ENCODE measurements at regions not wholly inside any gene's neighbourhood (a gene's known extent, or its start where the extent isn't known, plus 50 kb on each side); places are given as distances from the start of the nearest gene placed in this dataset.

DNA sequence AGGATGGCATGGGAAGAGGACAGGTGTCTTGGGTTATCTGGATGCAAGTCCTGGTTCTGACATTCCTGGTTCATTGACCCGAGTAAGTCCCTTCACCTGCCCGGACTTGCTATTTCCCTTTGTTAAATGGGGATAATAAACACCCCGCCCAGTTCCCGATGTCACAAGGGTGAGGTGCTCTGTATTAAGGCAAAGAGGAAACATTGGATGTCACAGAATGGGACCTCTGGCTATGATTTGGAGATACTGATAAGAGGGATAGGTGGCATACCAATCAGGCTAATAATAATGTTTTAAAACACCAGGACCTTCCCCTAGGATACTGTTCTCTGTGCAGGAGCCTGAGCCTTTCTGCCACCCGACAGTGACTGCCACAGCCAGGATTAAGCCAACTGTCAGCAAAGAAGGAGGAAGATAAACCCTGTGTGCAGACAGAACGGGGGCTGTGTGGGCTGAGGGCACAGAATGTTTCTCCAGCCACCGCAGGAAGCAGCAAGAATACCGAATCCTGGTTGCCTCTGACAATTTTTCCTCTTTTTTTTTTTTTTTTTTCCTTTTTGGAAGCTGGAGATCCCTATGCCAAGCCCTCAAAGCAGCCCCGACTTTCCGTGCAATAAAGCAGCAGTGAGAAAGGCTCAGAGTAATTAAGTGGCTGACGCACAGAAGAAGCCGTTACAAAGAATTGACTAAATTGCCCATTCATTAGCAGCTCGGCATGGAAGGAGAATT, 336.6 kb downstream of the SMAD2 start:
- DNase-seq, result no peak

DNA sequence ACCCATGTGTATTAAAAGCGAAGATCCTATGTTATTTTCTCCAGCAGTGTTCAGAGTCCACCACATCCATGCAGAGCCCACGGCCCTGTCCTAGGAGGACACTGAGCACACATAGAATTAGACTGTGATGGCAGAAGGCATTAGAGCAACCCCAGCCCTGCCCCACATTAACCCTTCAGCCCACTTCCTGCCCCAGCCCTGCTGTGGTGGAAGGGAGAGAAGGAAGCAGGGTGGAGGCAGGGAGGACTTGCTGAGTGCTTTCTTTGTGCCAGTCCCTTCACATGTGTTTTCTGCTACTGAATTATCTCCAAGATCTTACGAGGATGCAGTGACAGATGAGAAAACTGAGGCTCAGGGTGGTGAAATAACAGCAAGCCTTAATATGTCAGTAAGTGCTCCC, 339.0 kb downstream of the SMAD2 start:
- DNase-seq, result no peak

- DNase-seq, result no peak
Observed at GRCh38 chr18:47587587-47587986, 336.1 kb upstream of the SKOR2 start.

GRCh38 chr18:47586418-47587070, 335.1 kb upstream of the SKOR2 start:
- no peak for DNase-seq

- no peak for DNase-seq
Observed at GRCh38 chr18:47585914-47586313, 334.5 kb upstream of the SKOR2 start.

GRCh38 chr18:47585136-47585535, 333.7 kb upstream of the SKOR2 start:
- no peak for DNase-seq

DNA sequence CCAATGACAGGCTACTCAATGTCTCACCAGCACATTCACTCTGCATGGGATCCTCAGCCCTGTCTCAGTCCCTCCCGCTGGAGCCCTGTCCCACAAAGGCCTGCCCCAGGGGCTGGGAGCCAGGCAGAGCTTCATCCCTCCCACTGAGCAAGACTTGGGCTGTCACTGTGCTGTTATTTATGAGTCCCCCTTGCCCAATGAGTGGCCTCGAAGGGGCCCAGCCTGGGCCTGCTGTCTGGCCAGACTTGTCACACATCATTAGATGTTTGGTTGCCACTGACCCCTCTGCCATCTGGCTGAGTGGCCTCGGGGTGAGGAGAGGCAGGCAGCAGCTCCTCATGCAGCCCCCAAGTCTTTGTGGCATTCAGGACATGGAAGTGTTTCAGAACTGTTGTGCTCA, 330.6 kb upstream of the SKOR2 start:
- DNase-seq, result no peak

DNA sequence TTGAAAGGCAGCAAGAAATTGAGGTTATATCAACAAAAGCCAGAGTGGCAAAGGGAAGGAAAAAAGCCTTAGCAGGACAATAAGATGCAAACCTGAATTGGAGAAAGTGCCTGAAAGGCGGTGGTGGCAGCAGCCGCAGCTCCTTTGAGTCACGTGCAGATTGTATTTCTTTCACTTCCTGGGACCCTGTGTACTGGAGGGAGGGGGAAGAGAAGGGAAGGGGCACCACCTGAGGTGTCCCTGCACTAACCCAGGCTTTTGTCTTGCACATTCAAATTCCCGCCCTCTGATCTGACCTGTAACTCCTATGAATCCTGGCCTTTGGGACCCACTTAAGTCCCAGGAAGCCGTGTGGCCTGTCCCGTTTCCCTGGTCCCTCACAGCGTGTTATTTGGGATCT, 326.1 kb upstream of the SKOR2 start:
- no peak for DNase-seq

DNA sequence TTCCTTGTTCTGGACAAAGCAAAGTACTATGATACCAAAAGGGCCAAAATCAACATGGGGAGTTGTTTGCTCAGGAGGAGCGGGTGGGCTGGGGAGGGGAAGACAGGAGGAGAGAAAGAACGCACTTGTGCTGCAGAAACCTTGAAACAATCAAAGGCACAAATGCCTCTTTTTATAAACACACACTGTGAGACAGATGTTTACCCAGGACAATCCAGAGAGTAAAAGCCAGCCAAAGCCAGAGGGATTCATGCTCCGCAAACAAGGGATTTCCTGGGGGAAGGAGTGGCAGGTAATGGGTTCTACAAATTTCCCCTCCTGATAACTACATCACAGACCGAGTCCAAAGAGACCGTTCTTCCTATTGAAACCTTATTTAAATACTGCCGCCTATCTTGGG, 323.5 kb upstream of the SKOR2 start:
- no peak for DNase-seq

GRCh38 chr18:47571957-47572356, 320.5 kb upstream of the SKOR2 start:
- no peak for DNase-seq

- no peak for DNase-seq
Observed at GRCh38 chr18:47566809-47567208, 315.3 kb upstream of the SKOR2 start.

GRCh38 chr18:47560723-47561715, 309.6 kb upstream of the SKOR2 start:
- no peak for DNase-seq

GRCh38 chr18:47558110-47558750, 306.8 kb upstream of the SKOR2 start:
- DNase-seq, result no peak

DNA sequence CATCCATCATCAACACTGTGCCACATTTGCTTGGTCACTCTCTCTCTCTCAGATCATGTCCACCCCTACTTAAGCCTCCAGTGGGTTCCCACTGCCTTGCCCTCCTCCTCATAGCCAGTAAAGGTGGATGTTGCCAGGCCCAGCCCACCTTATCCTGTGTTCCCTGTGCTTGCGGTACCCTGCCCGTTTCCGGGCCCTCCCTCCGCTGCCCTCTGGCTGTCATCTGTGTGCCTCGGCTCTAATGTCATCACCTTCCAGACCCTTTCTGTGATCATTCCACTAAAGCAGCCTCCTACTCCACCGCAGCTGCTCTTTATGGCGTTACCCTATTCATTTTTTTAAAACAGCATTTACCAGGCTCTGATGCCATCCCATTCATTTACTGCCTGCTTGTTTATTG, 305.7 kb upstream of the SKOR2 start:
- DNase-seq, result no peak

- no peak for DNase-seq
Observed at GRCh38 chr18:47552783-47553182, 301.3 kb upstream of the SKOR2 start.

GRCh38 chr18:47550611-47551010, 299.2 kb upstream of the SKOR2 start:
- no peak for DNase-seq

DNA sequence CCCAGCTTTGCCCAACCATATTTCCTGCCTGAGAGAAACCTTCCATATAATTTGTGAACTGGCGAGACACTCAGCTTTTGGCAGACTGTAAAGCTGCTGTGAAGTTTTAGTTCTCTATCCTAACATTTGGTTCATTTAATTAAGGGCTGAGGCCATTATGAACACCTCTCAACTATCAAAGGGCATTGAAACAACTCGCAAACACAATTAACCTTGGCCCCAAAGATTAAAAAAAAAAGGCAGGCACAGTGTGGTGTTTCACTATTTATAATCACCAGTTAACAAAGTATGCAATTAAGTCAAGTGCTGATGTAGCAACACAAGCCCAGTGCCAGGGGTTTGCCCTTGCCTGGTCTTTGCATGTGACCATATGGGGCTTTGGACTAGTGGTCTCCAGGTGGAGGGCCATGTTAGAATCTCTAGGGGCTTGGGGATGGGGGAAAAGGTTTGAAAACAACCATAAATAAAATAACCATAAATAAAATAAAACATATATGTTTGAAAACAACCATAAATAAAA, 297.6 kb upstream of the SKOR2 start:
- no peak for DNase-seq

DNA sequence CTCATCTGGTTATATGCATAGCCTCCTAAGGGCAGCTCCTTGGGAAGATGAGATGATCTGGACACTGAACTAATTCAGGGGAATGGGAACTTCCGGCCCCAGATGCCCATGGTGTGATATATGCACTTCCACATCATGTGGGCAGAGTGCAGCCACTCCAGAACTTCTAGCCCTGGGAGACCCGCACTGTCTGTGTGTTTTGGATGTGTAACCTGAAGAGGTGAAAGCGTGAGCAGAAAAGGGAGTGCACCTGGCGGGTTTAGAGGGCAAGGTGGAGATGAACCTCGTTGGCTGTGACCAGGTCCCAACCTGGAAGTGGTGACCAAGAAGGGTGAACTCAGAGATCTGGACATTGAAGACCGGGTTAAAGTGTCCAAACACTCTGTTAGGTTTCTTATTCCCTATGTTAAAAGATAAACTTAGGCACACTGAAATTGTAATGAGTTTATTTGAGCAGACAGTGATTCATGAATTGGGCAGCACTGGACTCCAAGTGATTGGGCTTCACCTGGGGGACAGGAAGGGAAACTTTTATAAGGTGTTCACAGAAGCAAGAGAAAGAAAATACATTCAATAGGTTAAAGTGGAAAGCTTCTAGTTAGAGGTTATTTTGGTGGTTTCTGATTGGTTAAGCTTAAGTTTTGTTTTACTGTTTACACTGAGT, 296.2 kb upstream of the SKOR2 start:
- no peak for DNase-seq

DNA sequence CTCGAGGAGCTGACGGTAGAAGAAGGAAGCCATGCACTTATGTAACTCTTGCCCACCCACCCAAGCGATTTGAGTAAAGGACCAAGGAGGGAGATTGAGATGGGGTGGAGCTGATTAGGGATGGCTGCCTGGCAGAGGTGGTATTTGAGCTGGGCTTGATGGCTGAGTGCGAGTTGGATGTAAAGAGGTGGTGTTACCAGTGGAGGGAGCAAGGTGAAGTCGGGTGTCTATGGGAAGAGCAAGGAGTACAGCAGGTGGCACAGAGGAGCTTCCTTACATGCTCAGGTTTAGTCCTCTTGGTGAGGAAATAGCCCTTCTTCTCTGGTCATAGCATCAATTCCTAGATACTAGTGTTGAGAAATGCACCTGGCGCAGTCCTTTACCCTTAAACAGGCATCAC, 294.2 kb upstream of the SKOR2 start:
- DNase-seq, result no peak

GRCh38 chr18:47543080-47543479, 291.6 kb upstream of the SKOR2 start:
- no peak for DNase-seq

DNA sequence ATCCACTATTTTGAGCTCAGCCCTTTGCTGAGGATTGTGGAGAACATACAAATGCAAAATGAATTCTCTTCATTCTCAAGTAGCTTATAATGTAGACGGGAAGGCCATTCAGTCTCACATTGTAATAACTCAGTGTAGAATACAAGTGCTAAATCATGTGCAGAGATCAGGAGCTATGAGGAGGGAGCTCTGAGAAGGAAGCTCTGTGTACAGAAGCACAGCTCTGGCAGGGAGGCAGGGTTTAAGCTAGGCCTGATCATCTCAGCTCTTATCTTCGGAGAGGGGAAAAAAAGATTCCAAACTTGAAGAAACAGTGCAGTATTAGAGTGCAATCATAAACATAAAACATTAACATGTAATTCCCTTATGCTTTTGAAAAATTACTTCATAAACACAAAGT, 291.1 kb upstream of the SKOR2 start:
- no peak for DNase-seq

DNA sequence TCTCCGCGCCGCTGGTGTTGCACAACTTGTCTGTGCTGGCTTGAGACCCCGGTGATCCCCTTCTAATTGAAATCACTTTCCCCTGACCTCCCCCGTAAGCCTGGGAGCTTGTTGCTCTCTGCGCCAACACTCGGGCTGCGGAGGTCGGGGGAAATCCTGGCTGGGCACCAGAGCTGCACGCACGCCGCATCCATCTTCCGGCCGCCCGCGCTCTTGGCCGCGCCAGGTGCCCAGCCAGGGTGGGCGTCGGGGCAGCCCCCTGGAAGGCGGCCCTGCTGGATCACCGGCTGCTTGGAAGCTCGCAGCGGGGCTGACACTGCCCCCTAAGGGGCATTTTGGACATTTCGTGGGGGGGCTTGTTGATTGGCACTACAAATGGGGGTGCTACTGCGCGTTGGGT, 280.3 kb upstream of the SKOR2 start:
- DNase-seq, result no peak

Data from AML-193 (cell line).